Peyer's patch (tissue), 4 donors: ENCODE measurements at regions not wholly inside any gene's neighbourhood (a gene's known extent, or its start where the extent isn't known, plus 50 kb on each side); places are given as distances from the start of the nearest gene placed in this dataset.

ENCODE experiments used
- CTCF ChIP-seq, 6 experiments: fragments of 450-650 bp in 4 of 6; fragments of 200-600 bp in 2 of 6; sonication (generic) in 1 of 6; IDR thresholded peaks; one replicate each; pipeline ENCODE4 v1.5.1; 2017 to 2019; ENCODE audit warnings: antibody characterized with exemption in 6 of 6, mild to moderate bottlenecking in 3 of 6, moderate library complexity in 1 of 6
- POLR2A ChIP-seq, 2 donors: fragments of 450-650 bp; IDR thresholded peaks; one replicate each; pipeline ENCODE4 v1.5.1; 2017; ENCODE audit warnings: antibody characterized with exemption in 2 of 2, mild to moderate bottlenecking in 2 of 2, moderate library complexity in 2 of 2

GRCh38 chr5:164649266-164649665 lies 1143.8 kb downstream of the MAT2B start:
- TF ChIP-seq CTCF (IDR thresholded peaks at IDR 0.05), result no peak
- no peak for TF ChIP-seq POLR2A (IDR thresholded peaks at IDR 0.05)
